ENCODE measurements at regions not wholly inside any gene's neighbourhood (a gene's known extent, or its start where the extent isn't known, plus 50 kb on each side); places are given as distances from the start of the nearest gene placed in this dataset.

GRCh38 chr5:20254748-20255147, 266.7 kb upstream of the CDH18 start:
- POLR2A ChIA-PET, result no interaction called here
- ATAC-seq (no peak), DNase-seq (no peak)
- no peaks in the 10 kb centered on the region for H3K36me3 Mint-ChIP-seq (ENCODE audit: low read depth)
- CTCF ChIA-PET, result no interaction called here
- no peak overlapping the region for H3K27ac Mint-ChIP-seq
- H3K4me3 Mint-ChIP-seq, result no peak overlapping the region
- H3K27me3 Mint-ChIP-seq (ENCODE audit: low read depth), result no peaks in the 10 kb centered on the region
- no peaks in the 10 kb centered on the region for H3K4me1 Mint-ChIP-seq (ENCODE audit: low read depth)
- peaks cover 14% of the 10 kb centered on the region for H3K9me3 Mint-ChIP-seq (ENCODE audit: insufficient read depth)

GRCh38 chr5:20248118-20248517, 260.1 kb upstream of the CDH18 start:
- ChIA-PET CTCF (no interaction called here), POLR2A (interaction anchor here (0.6 kb wide), 1 partner anchor 149 kb away, joined by 3 read pairs; no protein-coding TSS in a partner anchor)
- Mint-ChIP-seq H3K4me1 (ENCODE audit: low read depth) (no peaks in the 10 kb centered on the region), H3K27ac (no peak overlapping the region), H3K4me3 (no peak overlapping the region), H3K36me3 (ENCODE audit: low read depth) (no peaks in the 10 kb centered on the region), H3K9me3 (ENCODE audit: insufficient read depth) (peaks cover 13% of the 10 kb centered on the region), H3K27me3 (ENCODE audit: low read depth) (no peaks in the 10 kb centered on the region)
- ATAC-seq (no peak), DNase-seq (no peak)

- peaks cover 15% of the 10 kb centered on the region for H3K9me3 Mint-ChIP-seq (ENCODE audit: insufficient read depth)
- H3K27ac Mint-ChIP-seq, result no peak overlapping the region
- H3K4me3 Mint-ChIP-seq, result no peak overlapping the region
- no peak for ATAC-seq
- H3K27me3 Mint-ChIP-seq (ENCODE audit: low read depth), result no peaks in the 10 kb centered on the region
- no peaks in the 10 kb centered on the region for H3K4me1 Mint-ChIP-seq (ENCODE audit: low read depth)
- ChIA-PET CTCF (no interaction called here), POLR2A (no interaction called here)
- no peaks in the 10 kb centered on the region for H3K36me3 Mint-ChIP-seq (ENCODE audit: low read depth)
- DNase-seq, result no peak
Observed at GRCh38 chr5:20245432-20245974, 257.5 kb upstream of the CDH18 start.

- no peaks in the 10 kb centered on the region for H3K4me1 Mint-ChIP-seq (ENCODE audit: low read depth)
- peaks cover 18% of the 10 kb centered on the region for H3K9me3 Mint-ChIP-seq (ENCODE audit: insufficient read depth)
- ChIA-PET POLR2A (no interaction called here), CTCF (no interaction called here)
- no peaks in the 10 kb centered on the region for H3K36me3 Mint-ChIP-seq (ENCODE audit: low read depth)
- no peak overlapping the region for H3K4me3 Mint-ChIP-seq
- H3K27ac Mint-ChIP-seq, result no peak overlapping the region
- no peak for ATAC-seq
- no peak for DNase-seq
- H3K27me3 Mint-ChIP-seq (ENCODE audit: low read depth), result no peaks in the 10 kb centered on the region
Observed at GRCh38 chr5:20241351-20241750, 253.4 kb upstream of the CDH18 start.

- Mint-ChIP-seq H3K4me3 (no peak overlapping the region), H3K27ac (no peak overlapping the region), H3K9me3 (ENCODE audit: insufficient read depth) (peaks cover 7% of the 10 kb centered on the region), H3K36me3 (ENCODE audit: low read depth) (no peaks in the 10 kb centered on the region), H3K4me1 (ENCODE audit: low read depth) (no peaks in the 10 kb centered on the region), H3K27me3 (ENCODE audit: low read depth) (no peaks in the 10 kb centered on the region)
- POLR2A ChIA-PET, result no interaction called here
- DNase-seq, result no peak
- CTCF ChIA-PET, result no interaction called here
- no peak for ATAC-seq
Observed at GRCh38 chr5:20231040-20231439, 243.0 kb upstream of the CDH18 start.

GRCh38 chr5:20230010-20230409, 242.0 kb upstream of the CDH18 start:
- Mint-ChIP-seq H3K4me3 (no peak overlapping the region), H3K4me1 (ENCODE audit: low read depth) (no peaks in the 10 kb centered on the region), H3K36me3 (ENCODE audit: low read depth) (no peaks in the 10 kb centered on the region), H3K9me3 (ENCODE audit: insufficient read depth) (peaks cover 9% of the 10 kb centered on the region), H3K27me3 (ENCODE audit: low read depth) (no peaks in the 10 kb centered on the region), H3K27ac (no peak overlapping the region)
- POLR2A ChIA-PET, result no interaction called here
- DNase-seq, result no peak
- ATAC-seq, result no peak
- CTCF ChIA-PET, result no interaction called here

GRCh38 chr5:20229303-20230005, 241.5 kb upstream of the CDH18 start:
- no peak for DNase-seq
- H3K27ac Mint-ChIP-seq, result no peak overlapping the region
- no peak overlapping the region for H3K4me3 Mint-ChIP-seq
- no peak for ATAC-seq
- no peaks in the 10 kb centered on the region for H3K36me3 Mint-ChIP-seq (ENCODE audit: low read depth)
- H3K9me3 Mint-ChIP-seq (ENCODE audit: insufficient read depth), result peaks cover 13% of the 10 kb centered on the region
- CTCF ChIA-PET, result no interaction called here
- H3K4me1 Mint-ChIP-seq (ENCODE audit: low read depth), result no peaks in the 10 kb centered on the region
- H3K27me3 Mint-ChIP-seq (ENCODE audit: low read depth), result no peaks in the 10 kb centered on the region
- POLR2A ChIA-PET, result no interaction called here

- ChIA-PET POLR2A (no interaction called here), CTCF (no interaction called here)
- Mint-ChIP-seq H3K27ac (no peak overlapping the region), H3K36me3 (ENCODE audit: low read depth) (no peaks in the 10 kb centered on the region), H3K4me3 (no peak overlapping the region), H3K9me3 (ENCODE audit: insufficient read depth) (peaks cover 14% of the 10 kb centered on the region), H3K27me3 (ENCODE audit: low read depth) (no peaks in the 10 kb centered on the region), H3K4me1 (ENCODE audit: low read depth) (no peaks in the 10 kb centered on the region)
- DNase-seq (no peak), ATAC-seq (no peak)
Observed at GRCh38 chr5:20224966-20225365, 237.0 kb upstream of the CDH18 start.

GRCh38 chr5:20224046-20224445, 236.0 kb upstream of the CDH18 start:
- Mint-ChIP-seq H3K4me1 (ENCODE audit: low read depth) (no peaks in the 10 kb centered on the region), H3K36me3 (ENCODE audit: low read depth) (no peaks in the 10 kb centered on the region), H3K27me3 (ENCODE audit: low read depth) (no peaks in the 10 kb centered on the region), H3K9me3 (ENCODE audit: insufficient read depth) (peaks cover 14% of the 10 kb centered on the region), H3K4me3 (no peak overlapping the region), H3K27ac (no peak overlapping the region)
- POLR2A ChIA-PET, result no interaction called here
- no peak for DNase-seq
- CTCF ChIA-PET, result no interaction called here
- no peak for ATAC-seq

- Mint-ChIP-seq H3K27ac (no peak overlapping the region), H3K27me3 (ENCODE audit: low read depth) (no peaks in the 10 kb centered on the region), H3K4me3 (no peak overlapping the region), H3K4me1 (ENCODE audit: low read depth) (no peaks in the 10 kb centered on the region), H3K9me3 (ENCODE audit: insufficient read depth) (peaks cover 20% of the 10 kb centered on the region), H3K36me3 (ENCODE audit: low read depth) (no peaks in the 10 kb centered on the region)
- ChIA-PET CTCF (no interaction called here), POLR2A (no interaction called here)
- ATAC-seq (no peak), DNase-seq (no peak)
Observed at GRCh38 chr5:20223451-20223850, 235.5 kb upstream of the CDH18 start.

- CTCF ChIA-PET, result no interaction called here
- no peaks in the 10 kb centered on the region for H3K27me3 Mint-ChIP-seq (ENCODE audit: low read depth)
- no peaks in the 10 kb centered on the region for H3K36me3 Mint-ChIP-seq (ENCODE audit: low read depth)
- no peaks in the 10 kb centered on the region for H3K4me1 Mint-ChIP-seq (ENCODE audit: low read depth)
- no peak overlapping the region for H3K4me3 Mint-ChIP-seq
- POLR2A ChIA-PET, result no interaction called here
- H3K9me3 Mint-ChIP-seq (ENCODE audit: insufficient read depth), result peaks cover 24% of the 10 kb centered on the region
- DNase-seq, result no peak
- no peak for ATAC-seq
- no peak overlapping the region for H3K27ac Mint-ChIP-seq
Observed at GRCh38 chr5:20215257-20215656, 227.3 kb upstream of the CDH18 start.

- H3K4me1 Mint-ChIP-seq (ENCODE audit: low read depth), result no peaks in the 10 kb centered on the region
- POLR2A ChIA-PET, result no interaction called here
- H3K4me3 Mint-ChIP-seq, result no peak overlapping the region
- no peak overlapping the region for H3K27ac Mint-ChIP-seq
- ATAC-seq (no peak), DNase-seq (no peak)
- H3K27me3 Mint-ChIP-seq (ENCODE audit: low read depth), result no peaks in the 10 kb centered on the region
- H3K36me3 Mint-ChIP-seq (ENCODE audit: low read depth), result no peaks in the 10 kb centered on the region
- peaks cover 22% of the 10 kb centered on the region for H3K9me3 Mint-ChIP-seq (ENCODE audit: insufficient read depth)
- CTCF ChIA-PET, result no interaction called here
Observed at GRCh38 chr5:20213803-20214202, 225.8 kb upstream of the CDH18 start.

- Mint-ChIP-seq H3K9me3 (ENCODE audit: insufficient read depth) (peaks cover 16% of the 10 kb centered on the region), H3K36me3 (ENCODE audit: low read depth) (no peaks in the 10 kb centered on the region), H3K4me1 (ENCODE audit: low read depth) (no peaks in the 10 kb centered on the region), H3K27ac (no peak overlapping the region), H3K27me3 (ENCODE audit: low read depth) (no peaks in the 10 kb centered on the region), H3K4me3 (no peak overlapping the region)
- no peak for DNase-seq
- POLR2A ChIA-PET, result no interaction called here
- ATAC-seq, result no peak
- CTCF ChIA-PET, result no interaction called here
Observed at GRCh38 chr5:20212701-20213100, 224.7 kb upstream of the CDH18 start.
